OCI-LY1 (cell line): ENCODE measurements at regions not wholly inside any gene's neighbourhood (a gene's known extent, or its start where the extent isn't known, plus 50 kb on each side); places are given as distances from the start of the nearest gene placed in this dataset.

Experiments used
- H2AFZ ChIP-seq: fragments of 200-600 bp; sonication (generic), shearing (Covaris generic); 2 replicates; pipeline ENCODE4 v1.6.0; 2014; ENCODE audit warnings: antibody characterized with exemption, mild to moderate bottlenecking, low read length
- H3F3A ChIP-seq: fragments of 200-600 bp; sonication (generic), shearing (Covaris generic); 2 replicates; pipeline ENCODE4 v1.6.0; 2014; ENCODE audit warnings: mild to moderate bottlenecking, antibody characterized with exemption, low read length, moderate library complexity; ENCODE audit not compliant: insufficient read depth
- H3K27ac ChIP-seq: fragments of 200-600 bp; sonication (generic); 2 replicates; pipeline ENCODE4 v1.5.1; 2014; ENCODE audit warnings: low read length, mixed run types, mild to moderate bottlenecking, low read depth; ENCODE audit not compliant: poor library complexity, severe bottlenecking
- H3K27me3 ChIP-seq: fragments of 200-600 bp; sonication (generic); 2 replicates; pipeline ENCODE4 v1.6.0; 2014; ENCODE audit warnings: antibody characterized with exemption, mild to moderate bottlenecking, low read length, moderate library complexity; ENCODE audit not compliant: insufficient read depth
- H3K36me3 ChIP-seq: fragments of 200-600 bp; sonication (generic); 2 replicates; pipeline ENCODE4 v1.6.1; 2014; ENCODE audit warnings: mild to moderate bottlenecking, antibody characterized with exemption, low read length, moderate library complexity, mixed read lengths; ENCODE audit not compliant: insufficient read depth
- H3K4me1 ChIP-seq: fragments of 200-600 bp; sonication (generic); 2 replicates; pipeline ENCODE4 v1.5.1; 2014; ENCODE audit warnings: mild to moderate bottlenecking, low read length, moderate library complexity; ENCODE audit not compliant: insufficient read depth, severe bottlenecking
- H3K4me2 ChIP-seq: fragments of 200-600 bp; sonication (generic), shearing (Covaris generic); 2 replicates; pipeline ENCODE4 v1.6.1; 2014; ENCODE audit warnings: low read length
- H3K4me3 ChIP-seq: fragments of 200-600 bp; sonication (generic); 2 replicates; pipeline ENCODE4 v1.5.1; 2014; ENCODE audit warnings: low read length, low read depth, mild to moderate bottlenecking, mixed read lengths; ENCODE audit not compliant: poor library complexity, severe bottlenecking
- H3K79me2 ChIP-seq: fragments of 200-600 bp; shearing (Covaris generic); 2 replicates; pipeline ENCODE4 v1.6.1; 2016; ENCODE audit warnings: mixed run types, low read length, mixed read lengths; ENCODE audit not compliant: insufficient read depth
- H3K9ac ChIP-seq: fragments of 200-600 bp; sonication (generic), shearing (Covaris generic); 2 replicates; pipeline ENCODE4 v1.6.1; 2014; ENCODE audit warnings: mild to moderate bottlenecking, low read length, mixed read lengths
- H3K9me2 ChIP-seq: fragments of 200-600 bp; sonication (generic), shearing (Covaris generic); 2 replicates; pipeline ENCODE4 v1.6.1; 2014; ENCODE audit warnings: low read depth, mild to moderate bottlenecking, low read length, mixed read lengths
- H3K9me3 ChIP-seq: fragments of 200-600 bp; shearing (Covaris generic); 2 replicates; pipeline ENCODE4 v1.6.1; 2014; ENCODE audit warnings: low read length, mixed read lengths
- H4K20me1 ChIP-seq: fragments of 200-600 bp; sonication (generic), shearing (Covaris generic); 2 replicates; pipeline ENCODE4 v1.6.0; 2016; ENCODE audit warnings: mild to moderate bottlenecking, low read length; ENCODE audit not compliant: insufficient read depth
- EZH2 ChIP-seq: fragments of 200-600 bp; sonication (generic), shearing (Covaris generic); IDR thresholded peaks from 2 replicates; pipeline ENCODE4 v1.8.0; 2017; ENCODE audit warnings: borderline replicate concordance, mixed run types, mild to moderate bottlenecking, antibody characterized with exemption, low read length, moderate library complexity, mixed read lengths
- TF ChIP-seq, protein P1 (sequence below): fragments of 200-600 bp; sonication (generic), shearing (Covaris generic); IDR thresholded peaks from 2 replicates; pipeline ENCODE4 v1.5.1; 2017; ENCODE audit warnings: mild to moderate bottlenecking, antibody characterized with exemption, low read length, moderate library complexity, mixed read lengths

DNA sequence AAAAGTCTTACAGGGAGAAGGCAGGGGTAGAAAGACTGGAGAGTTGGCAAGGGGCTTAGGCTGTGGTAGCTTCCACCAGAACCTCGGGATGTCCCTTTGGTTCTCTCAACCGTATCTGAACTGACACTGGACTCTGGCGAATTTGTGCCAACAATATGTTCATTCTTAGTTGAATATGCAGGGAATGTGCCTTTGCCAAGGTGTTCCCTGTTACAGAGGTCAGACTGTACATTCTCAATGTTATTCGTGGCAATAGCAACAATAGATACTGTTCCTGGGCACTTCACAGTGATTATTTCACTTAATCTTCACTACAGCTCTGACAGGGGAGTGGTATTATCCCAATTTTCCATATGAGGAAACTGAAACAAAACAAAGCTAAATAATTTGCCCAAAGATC lies 51.5 kb upstream of the RAB3GAP2 start:
- H3K27ac ChIP-seq: no peak overlapping the region
- H3K4me1 ChIP-seq: no peaks in the 10 kb centered on the region
- no peaks in the 10 kb centered on the region for H3K79me2 ChIP-seq
- no peak overlapping the region for H3K4me2 ChIP-seq
- H4K20me1 ChIP-seq: no peaks in the 10 kb centered on the region
- H3K36me3 ChIP-seq: no peaks in the 10 kb centered on the region
- H2AFZ ChIP-seq: no peak overlapping the region
- TF ChIP-seq, protein P1, sequence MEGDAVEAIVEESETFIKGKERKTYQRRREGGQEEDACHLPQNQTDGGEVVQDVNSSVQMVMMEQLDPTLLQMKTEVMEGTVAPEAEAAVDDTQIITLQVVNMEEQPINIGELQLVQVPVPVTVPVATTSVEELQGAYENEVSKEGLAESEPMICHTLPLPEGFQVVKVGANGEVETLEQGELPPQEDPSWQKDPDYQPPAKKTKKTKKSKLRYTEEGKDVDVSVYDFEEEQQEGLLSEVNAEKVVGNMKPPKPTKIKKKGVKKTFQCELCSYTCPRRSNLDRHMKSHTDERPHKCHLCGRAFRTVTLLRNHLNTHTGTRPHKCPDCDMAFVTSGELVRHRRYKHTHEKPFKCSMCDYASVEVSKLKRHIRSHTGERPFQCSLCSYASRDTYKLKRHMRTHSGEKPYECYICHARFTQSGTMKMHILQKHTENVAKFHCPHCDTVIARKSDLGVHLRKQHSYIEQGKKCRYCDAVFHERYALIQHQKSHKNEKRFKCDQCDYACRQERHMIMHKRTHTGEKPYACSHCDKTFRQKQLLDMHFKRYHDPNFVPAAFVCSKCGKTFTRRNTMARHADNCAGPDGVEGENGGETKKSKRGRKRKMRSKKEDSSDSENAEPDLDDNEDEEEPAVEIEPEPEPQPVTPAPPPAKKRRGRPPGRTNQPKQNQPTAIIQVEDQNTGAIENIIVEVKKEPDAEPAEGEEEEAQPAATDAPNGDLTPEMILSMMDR: no peak
- TF ChIP-seq EZH2: no peak
- no peaks in the 10 kb centered on the region for H3K9me2 ChIP-seq
- H3K9ac ChIP-seq: no peak overlapping the region
- no peaks in the 10 kb centered on the region for H3K27me3 ChIP-seq
- no peaks in the 10 kb centered on the region for H3K9me3 ChIP-seq
- no peak overlapping the region for H3K4me3 ChIP-seq
- no peaks in the 10 kb centered on the region for H3F3A ChIP-seq

DNA sequence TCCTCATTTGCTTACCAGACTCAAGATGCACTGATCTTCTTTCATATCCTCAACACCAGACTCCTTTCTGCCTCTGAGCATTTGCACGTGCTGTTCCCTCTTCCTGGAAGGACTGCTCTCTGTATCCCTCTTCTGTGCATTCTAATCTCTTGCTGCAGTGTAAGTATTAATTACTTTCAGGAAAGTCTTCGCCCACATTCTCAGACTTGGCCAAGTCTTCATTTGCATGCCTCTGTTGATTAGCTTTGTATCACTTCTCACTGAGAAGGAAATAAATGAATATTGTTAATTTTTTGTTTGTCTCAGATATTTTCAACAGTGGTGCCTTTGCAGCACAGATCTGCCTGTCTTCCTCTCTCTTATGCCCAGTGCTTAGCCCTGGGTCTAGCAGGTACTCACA lies 50.3 kb upstream of the RAB3GAP2 start:
- Histone ChIP-seq H3K9me3 (no peaks in the 10 kb centered on the region), H3K27me3 (no peaks in the 10 kb centered on the region), H4K20me1 (no peaks in the 10 kb centered on the region), H3K9me2 (no peaks in the 10 kb centered on the region), H3K36me3 (no peaks in the 10 kb centered on the region), H3K79me2 (no peaks in the 10 kb centered on the region), H2AFZ (no peak overlapping the region), H3K4me2 (no peak overlapping the region), H3K4me1 (no peaks in the 10 kb centered on the region), H3K4me3 (no peak overlapping the region), H3K27ac (no peak overlapping the region), H3K9ac (no peak overlapping the region), H3F3A (no peaks in the 10 kb centered on the region)
- TF ChIP-seq EZH2: no peak
- TF ChIP-seq, protein P1: no peak
